Stimulated activated CD8-positive, alpha-beta memory T cell treated with anti-CD3 and anti-CD28 coated beads, Interleukin-7, amount 100 ng/mL, for 1 hour (primary cell): ENCODE measurements at regions not wholly inside any gene's neighbourhood (a gene's known extent, or its start where the extent isn't known, plus 50 kb on each side); places are given as distances from the start of the nearest gene placed in this dataset.

Experiments used
- DNase-seq, 2 donors: peaks; one replicate each; pipeline ENCODE4 v3.0.0-alpha.2; 2020; ENCODE audit warnings: low read depth in 2 of 2

GRCh38 chr6:22062807-22063408 is 233.9 kb downstream of the PRL start:
- no peak for DNase-seq

GRCh38 chr6:22064558-22064957 is 232.3 kb downstream of the PRL start:
- no peak for DNase-seq

GRCh38 chr6:22067122-22067521 is 229.7 kb downstream of the PRL start:
- no peak for DNase-seq

GRCh38 chr6:22067671-22068070 is 229.2 kb downstream of the PRL start:
- no peak for DNase-seq

GRCh38 chr6:22068561-22069305 is 228.1 kb downstream of the PRL start:
- DNase-seq: no peak

GRCh38 chr6:22069306-22069800 is 227.5 kb downstream of the PRL start:
- DNase-seq: no peak

- DNase-seq: no peak
Measured at GRCh38 chr6:22071270-22072041, 225.4 kb downstream of the PRL start.

GRCh38 chr6:22072949-22073348 is 223.9 kb downstream of the PRL start:
- DNase-seq: no peak

- DNase-seq: no peak
Measured at GRCh38 chr6:22073516-22074198, 223.2 kb downstream of the PRL start.

GRCh38 chr6:22078288-22078687 is 218.5 kb downstream of the PRL start:
- DNase-seq: no peak

GRCh38 chr6:22078802-22079545 is 217.9 kb downstream of the PRL start:
- DNase-seq: no peak

- DNase-seq: no peak
Measured at GRCh38 chr6:22079783-22080182, 217.1 kb downstream of the PRL start.

GRCh38 chr6:22081709-22082108 is 215.1 kb downstream of the PRL start:
- no peak for DNase-seq

GRCh38 chr6:22082218-22082617 is 214.6 kb downstream of the PRL start:
- DNase-seq: no peak

GRCh38 chr6:22083119-22083518 is 213.7 kb downstream of the PRL start:
- DNase-seq: no peak

GRCh38 chr6:22087960-22088706 is 208.7 kb downstream of the PRL start:
- no peak for DNase-seq

GRCh38 chr6:22091424-22091948 is 205.3 kb downstream of the PRL start:
- no peak for DNase-seq

GRCh38 chr6:22095836-22096235 is 201.0 kb downstream of the PRL start:
- DNase-seq: no peak

GRCh38 chr6:22098601-22099031 is 198.2 kb downstream of the PRL start:
- DNase-seq: no peak

- no peak for DNase-seq
Measured at GRCh38 chr6:22099231-22099630, 197.6 kb downstream of the PRL start.
